KMS-11 (cell line): ENCODE measurements at regions not wholly inside any gene's neighbourhood (a gene's known extent, or its start where the extent isn't known, plus 50 kb on each side); places are given as distances from the start of the nearest gene placed in this dataset.

Source experiments
- H2AFZ ChIP-seq: fragments of 200-600 bp; sonication (generic); 2 replicates; pipeline ENCODE4 v1.6.1; 2016; ENCODE audit warnings: antibody characterized with exemption, mixed run types, low read depth
- H3K27ac ChIP-seq: fragments of 200-600 bp; sonication (generic); 2 replicates; pipeline ENCODE4 v1.6.1; 2016; ENCODE audit warnings: mild to moderate bottlenecking, mixed run types
- H3K27me3 ChIP-seq: fragments of 200-600 bp; sonication (generic); 2 replicates; pipeline ENCODE4 v1.6.1; 2017; ENCODE audit warnings: mild to moderate bottlenecking, low read depth, mixed run types, moderate library complexity; ENCODE audit not compliant: insufficient read depth
- H3K36me3 ChIP-seq: fragments of 200-600 bp; sonication (generic); 2 replicates; pipeline ENCODE4 v1.6.1; 2017; ENCODE audit warnings: mild to moderate bottlenecking, mixed run types; ENCODE audit not compliant: insufficient read depth
- H3K4me1 ChIP-seq: fragments of 200-600 bp; sonication (generic); 2 replicates; pipeline ENCODE4 v1.6.1; 2016; ENCODE audit warnings: mild to moderate bottlenecking, low read depth, mixed run types; ENCODE audit not compliant: poor library complexity, severe bottlenecking
- H3K4me2 ChIP-seq: fragments of 200-600 bp; sonication (generic); 2 replicates; pipeline ENCODE4 v1.7.0; 2016; ENCODE audit warnings: mild to moderate bottlenecking, mixed run types
- H3K4me3 ChIP-seq: fragments of 200-600 bp; sonication (generic); IDR thresholded peaks from 2 replicates; pipeline ENCODE4 v1.6.1; 2017; ENCODE audit warnings: low read depth, low read length, mixed read lengths; ENCODE audit not compliant: insufficient read depth
- H3K79me2 ChIP-seq: fragments of 200-600 bp; sonication (generic); 2 replicates; pipeline ENCODE4 v1.6.1; 2016; ENCODE audit warnings: low read depth, mixed run types; ENCODE audit not compliant: insufficient read depth
- H3K9ac ChIP-seq: fragments of 200-600 bp; sonication (generic); 2 replicates; pipeline ENCODE4 v1.6.1; 2016; ENCODE audit warnings: mild to moderate bottlenecking, mixed run types
- H4K20me1 ChIP-seq: fragments of 200-600 bp; sonication (generic); 2 replicates; pipeline ENCODE4 v1.6.1; 2016; ENCODE audit warnings: mild to moderate bottlenecking, mixed run types; ENCODE audit not compliant: insufficient read depth
- TF ChIP-seq, protein P1 (sequence below): fragments of 200-600 bp; sonication (generic); conservative IDR thresholded peaks from 2 replicates; pipeline ENCODE4 v1.6.1; 2017; ENCODE audit warnings: low read depth, mild to moderate bottlenecking, antibody characterized with exemption, low read length, moderate library complexity, mixed read lengths

DNA sequence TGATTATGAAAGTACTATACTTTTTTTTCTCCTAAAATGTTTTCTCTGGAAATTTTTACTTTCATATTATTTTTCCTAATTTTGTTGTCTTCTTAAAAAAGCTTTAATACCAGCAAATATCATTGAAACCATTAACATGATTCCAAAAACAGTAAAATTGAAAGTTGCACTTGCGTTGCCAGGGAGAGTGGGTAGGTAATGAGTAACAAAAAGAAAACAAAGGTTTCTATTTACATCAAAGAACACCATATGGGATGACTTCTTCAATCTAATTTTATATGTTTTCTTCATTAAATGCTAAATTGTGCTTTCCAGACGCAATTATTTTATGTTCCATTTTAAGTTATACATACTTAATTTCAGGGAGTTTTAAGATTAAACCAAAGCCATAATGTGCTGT, 108.3 kb upstream of the VCX2 start:
- no peaks in the 10 kb centered on the region for H4K20me1 ChIP-seq
- H3K36me3 ChIP-seq, result no peaks in the 10 kb centered on the region
- no peaks in the 10 kb centered on the region for H3K4me1 ChIP-seq
- H3K9ac ChIP-seq, result no peak overlapping the region
- H3K27me3 ChIP-seq, result no peaks in the 10 kb centered on the region
- TF ChIP-seq, protein P1, sequence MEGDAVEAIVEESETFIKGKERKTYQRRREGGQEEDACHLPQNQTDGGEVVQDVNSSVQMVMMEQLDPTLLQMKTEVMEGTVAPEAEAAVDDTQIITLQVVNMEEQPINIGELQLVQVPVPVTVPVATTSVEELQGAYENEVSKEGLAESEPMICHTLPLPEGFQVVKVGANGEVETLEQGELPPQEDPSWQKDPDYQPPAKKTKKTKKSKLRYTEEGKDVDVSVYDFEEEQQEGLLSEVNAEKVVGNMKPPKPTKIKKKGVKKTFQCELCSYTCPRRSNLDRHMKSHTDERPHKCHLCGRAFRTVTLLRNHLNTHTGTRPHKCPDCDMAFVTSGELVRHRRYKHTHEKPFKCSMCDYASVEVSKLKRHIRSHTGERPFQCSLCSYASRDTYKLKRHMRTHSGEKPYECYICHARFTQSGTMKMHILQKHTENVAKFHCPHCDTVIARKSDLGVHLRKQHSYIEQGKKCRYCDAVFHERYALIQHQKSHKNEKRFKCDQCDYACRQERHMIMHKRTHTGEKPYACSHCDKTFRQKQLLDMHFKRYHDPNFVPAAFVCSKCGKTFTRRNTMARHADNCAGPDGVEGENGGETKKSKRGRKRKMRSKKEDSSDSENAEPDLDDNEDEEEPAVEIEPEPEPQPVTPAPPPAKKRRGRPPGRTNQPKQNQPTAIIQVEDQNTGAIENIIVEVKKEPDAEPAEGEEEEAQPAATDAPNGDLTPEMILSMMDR, result no peak
- H3K4me3 ChIP-seq, result no peak overlapping the region
- no peaks in the 10 kb centered on the region for H3K79me2 ChIP-seq
- no peak overlapping the region for H3K27ac ChIP-seq
- no peak overlapping the region for H3K4me2 ChIP-seq
- no peak overlapping the region for H2AFZ ChIP-seq

DNA sequence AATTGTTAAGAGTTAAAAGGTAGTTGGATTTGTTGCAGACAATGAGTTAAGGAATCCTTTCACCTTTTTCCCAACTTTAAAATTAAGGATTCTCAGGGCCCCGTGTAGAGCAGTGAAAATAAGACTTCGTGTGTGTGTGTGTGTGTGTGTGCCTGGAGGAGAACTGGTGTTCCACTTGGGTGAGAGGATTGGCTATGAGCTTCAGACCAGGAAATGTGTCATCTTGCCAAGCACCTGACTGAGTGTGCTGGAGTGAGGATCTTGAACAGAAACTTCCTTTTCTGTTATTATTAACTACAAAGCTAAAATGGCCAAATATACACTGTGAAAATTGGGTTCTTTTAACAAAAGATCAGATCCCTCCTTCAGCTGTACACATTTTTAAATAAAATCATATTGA, 113.1 kb upstream of the VCX2 start:
- H3K4me1 ChIP-seq, result no peaks in the 10 kb centered on the region
- no peaks in the 10 kb centered on the region for H4K20me1 ChIP-seq
- TF ChIP-seq, protein P1, result no peak
- no peaks in the 10 kb centered on the region for H3K27me3 ChIP-seq
- no peak overlapping the region for H2AFZ ChIP-seq
- no peak overlapping the region for H3K27ac ChIP-seq
- H3K9ac ChIP-seq, result no peak overlapping the region
- H3K4me2 ChIP-seq, result no peak overlapping the region
- no peaks in the 10 kb centered on the region for H3K36me3 ChIP-seq
- no peak overlapping the region for H3K4me3 ChIP-seq
- H3K79me2 ChIP-seq, result no peaks in the 10 kb centered on the region

DNA sequence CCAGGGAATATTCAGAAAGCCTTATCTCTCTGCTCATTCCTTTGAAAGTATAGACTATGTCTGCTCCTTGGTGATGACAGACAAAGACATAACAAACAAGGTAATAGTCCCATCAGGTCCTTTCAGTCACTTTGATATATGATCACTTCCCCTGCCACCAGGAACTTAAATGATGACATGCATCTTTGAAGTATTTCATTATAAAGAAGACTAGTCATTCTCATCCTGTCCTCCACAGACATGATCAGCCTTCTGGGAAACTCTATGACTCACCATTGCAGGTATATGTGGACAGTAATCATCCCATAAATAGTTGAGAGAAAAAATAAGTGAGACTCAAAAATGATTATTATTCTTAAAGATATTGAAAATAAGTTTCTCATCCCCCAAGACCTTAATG, 117.5 kb upstream of the VCX2 start:
- Histone ChIP-seq H3K27ac (no peak overlapping the region), H3K36me3 (no peaks in the 10 kb centered on the region), H4K20me1 (no peaks in the 10 kb centered on the region), H2AFZ (no peak overlapping the region), H3K27me3 (no peaks in the 10 kb centered on the region), H3K4me1 (no peaks in the 10 kb centered on the region), H3K9ac (no peak overlapping the region), H3K4me3 (no peak overlapping the region), H3K79me2 (no peaks in the 10 kb centered on the region), H3K4me2 (no peak overlapping the region)
- TF ChIP-seq, protein P1, result no peak

DNA sequence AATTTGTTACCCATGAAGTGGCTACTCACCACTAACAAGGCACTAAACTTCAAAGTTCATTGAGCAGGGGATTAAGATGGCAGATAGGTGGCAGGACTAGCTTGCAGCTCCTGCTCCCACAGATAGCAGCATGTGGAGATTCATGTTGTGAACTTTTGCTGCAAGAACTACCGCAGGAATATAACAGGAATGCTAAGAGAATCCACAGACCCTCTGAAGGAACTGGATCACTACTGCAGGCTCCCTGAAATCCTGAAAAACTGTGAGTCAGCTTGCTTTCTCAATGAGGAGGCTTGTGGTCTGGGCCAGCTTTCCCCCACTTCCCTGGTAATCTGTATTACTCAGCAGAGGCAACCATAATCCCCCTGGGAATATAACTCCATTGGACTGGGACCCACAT, 118.5 kb upstream of the VCX2 start:
- Histone ChIP-seq H2AFZ (no peak overlapping the region), H3K36me3 (no peaks in the 10 kb centered on the region), H3K27ac (no peak overlapping the region), H3K9ac (no peak overlapping the region), H3K4me3 (no peak overlapping the region), H3K79me2 (no peaks in the 10 kb centered on the region), H3K4me2 (no peak overlapping the region), H3K4me1 (no peaks in the 10 kb centered on the region), H3K27me3 (no peaks in the 10 kb centered on the region), H4K20me1 (no peaks in the 10 kb centered on the region)
- TF ChIP-seq, protein P1, result no peak

DNA sequence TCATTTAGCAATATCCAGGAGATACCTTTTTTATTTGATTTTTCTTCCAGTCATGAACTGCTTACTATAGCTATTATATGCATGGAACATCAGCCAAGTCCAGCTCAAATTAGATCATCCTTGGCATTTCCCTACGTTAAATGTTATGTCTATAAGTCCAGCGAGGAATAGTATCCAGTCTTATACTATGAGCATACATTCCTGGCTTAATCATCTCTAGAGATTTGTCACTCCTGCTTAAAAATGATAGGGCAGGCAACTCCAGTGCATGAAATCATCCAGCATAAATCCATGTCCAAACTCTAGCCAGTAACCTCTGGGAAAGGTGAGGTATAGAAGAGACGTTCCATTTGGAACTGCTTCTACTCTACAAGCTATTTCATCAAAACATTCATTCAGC, 126.7 kb upstream of the VCX2 start:
- Histone ChIP-seq H3K4me3 (no peak overlapping the region), H3K27ac (no peak overlapping the region), H4K20me1 (no peaks in the 10 kb centered on the region), H3K4me1 (no peaks in the 10 kb centered on the region), H3K36me3 (no peaks in the 10 kb centered on the region), H2AFZ (no peak overlapping the region), H3K27me3 (no peaks in the 10 kb centered on the region), H3K9ac (no peak overlapping the region), H3K4me2 (no peak overlapping the region), H3K79me2 (no peaks in the 10 kb centered on the region)
- TF ChIP-seq, protein P1, result no peak
